Heart left ventricle (tissue), 13 donors: ENCODE measurements at regions not wholly inside any gene's neighbourhood (a gene's known extent, or its start where the extent isn't known, plus 50 kb on each side); places are given as distances from the start of the nearest gene placed in this dataset.

Experiments used
- CTCF ChIP-seq, 12 donors: fragments of 200-600 bp; sonication (generic) in 4 of 12; IDR thresholded peaks; one replicate each; pipeline versions ENCODE4 v1.5.0 to v1.8.0; 2018 to 2022; ENCODE audit warnings: antibody characterized with exemption in 12 of 12, mild to moderate bottlenecking in 5 of 12
- POLR2A ChIP-seq, 2 donors: fragments of 450-650 bp; IDR thresholded peaks; one replicate each; pipeline ENCODE4 v1.6.1; 2017; ENCODE audit warnings: antibody characterized with exemption in 2 of 2, mild to moderate bottlenecking in 2 of 2, moderate library complexity in 2 of 2
- donor health status: ischemic (EF 13 %, LVEDD 7.1; RV severe dilation, severe dysfunction).
- donor health status: DM: no; HTN: yes; CAD: no.
- donor health status: DM: no; HTN: no; CAD: no.
- donor health status: ischemic (EF 25% LVEDD 6.9; RV normal size, moderate dysfunction).
- donor health status: ischemic (EF 25% LVEDD 5.7; RV mildly dilated, moderate dysfunction).
- donor health status: ischemic (EF 35%, LVEDD 5.7; RV mildly dilated, moderate dysfunction).
- donor health status: nonischemic (EF 11% LVEDD 7.7; RV severe dilation, severe dysfunction).
- donor health status: DM: yes; HTN: yes; CAD: no.
- donor health status: PGD.
- donor health status: ischemic (EF 29% LVEDD 5.4; RV normal size, mild dysfunction).
- donor health status: nonischemic (EF 23%, LVEDD 6.1; RV moderate dilation, normal function).

DNA sequence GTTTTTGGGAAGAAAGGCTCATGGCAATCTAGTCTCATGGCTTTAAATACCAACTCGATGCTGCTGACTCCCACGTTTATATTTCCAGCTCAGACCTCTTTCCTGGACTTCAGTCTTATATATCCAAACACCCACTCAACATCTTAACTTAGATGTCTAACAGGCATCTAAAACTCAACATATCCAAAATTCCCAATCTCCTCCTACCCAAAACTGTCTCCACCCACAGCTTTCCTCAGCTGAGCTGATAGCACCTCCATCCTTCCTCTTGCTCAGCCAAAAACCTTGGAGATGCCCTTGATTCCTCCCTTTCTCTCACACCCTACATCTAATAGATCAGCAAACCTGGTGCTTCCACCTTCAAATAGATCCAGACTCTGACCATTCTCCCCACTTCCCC, 202.5 kb downstream of the TLE3 start:
- TF ChIP-seq CTCF (IDR thresholded peaks at IDR 0.05) (no peak), POLR2A (IDR thresholded peaks at IDR 0.05) (no peak)
